ENCODE measurements at regions not wholly inside any gene's neighbourhood (a gene's known extent, or its start where the extent isn't known, plus 50 kb on each side); places are given as distances from the start of the nearest gene placed in this dataset.

- no peak for TF ChIP-seq RCOR1 (IDR thresholded peaks at IDR 0.05; ENCODE audit: insufficient replicate concordance, low read length)
Observed at GRCh38 chr3:168425936-168426595, 330.3 kb upstream of the GOLIM4 start (continued).

DNA sequence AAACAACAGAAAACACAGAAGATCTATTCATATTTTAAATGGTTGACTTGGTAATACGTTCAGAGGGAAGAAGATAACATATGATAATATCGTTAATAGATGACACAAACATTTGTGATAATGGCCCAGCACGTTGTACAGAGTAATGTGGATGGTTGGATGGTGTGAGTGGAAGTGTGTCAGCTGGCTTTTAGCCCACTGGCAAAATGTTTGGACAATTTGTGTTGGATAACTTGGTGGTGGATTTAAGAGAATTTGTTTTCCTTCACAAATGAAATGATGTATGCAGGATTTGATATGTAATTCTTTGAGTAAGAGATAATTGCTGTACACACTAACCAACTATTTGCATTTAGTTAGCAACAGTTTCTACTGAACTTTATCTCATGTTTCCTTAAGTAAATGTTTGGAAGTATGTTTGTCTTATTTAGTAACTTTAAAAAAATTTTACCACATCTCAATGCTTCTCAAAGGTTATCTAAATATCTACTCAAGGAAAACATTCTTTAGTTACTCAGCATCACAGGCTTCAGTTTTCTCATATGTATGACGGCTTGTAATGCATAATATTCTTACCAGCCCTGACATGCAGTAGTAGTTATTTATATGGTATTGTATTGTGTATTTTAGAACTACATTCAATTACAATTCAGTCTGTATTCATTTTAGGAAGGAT lies 328.5 kb upstream of the GOLIM4 start:
- H3K27me3 ChIP-seq (ENCODE audit: control insufficient read depth, insufficient read depth, low read length) = peaks cover 2% of the 10 kb centered on the region
- H3K18ac ChIP-seq (ENCODE audit: low read depth, low read length) = no peak overlapping the region
- H4K8ac ChIP-seq (ENCODE audit: low read depth in 2 of 2, low read length in 2 of 2) = 0 out of 4 replicates have a peak overlapping the region, but pooled peaks of 1 of the 2 experiments have one; percentile 8
- peak overlapping the region; percentile 21 for H2BK5ac ChIP-seq (ENCODE audit: low read depth, low read length, poor library complexity, severe bottlenecking)
- H4K91ac ChIP-seq (ENCODE audit: insufficient read depth, low read depth, low read length) = no peak overlapping the region
- intact Hi-C loops (cut with micrococcal nuclease) = loop anchor here (2.0 to 5.0 kb wide), 2 partner anchors 82 to 173 kb away; no protein-coding TSS in a partner anchor
- WGBS, 2 experiments (ENCODE audit: extremely low coverage in 2 of 2, insufficient read length in 1 of 2) = no CpG with 5 or more reads among the region's 4 CpGs
- no TSS peak for BruUV-seq (replicated peaks)
- no peak overlapping the region; the same call in 1 of the 2 replicates for H2BK20ac ChIP-seq (ENCODE audit: low read depth, low read length)
- peak overlapping the region; percentile 67; the same call in 1 of the 2 replicates for H3K4me2 ChIP-seq (ENCODE audit: low read depth, low read length)
- no peak overlapping the region for H3K23ac ChIP-seq (ENCODE audit: low read depth, low read length)
- no peaks in the 10 kb centered on the region for H4K20me1 ChIP-seq (ENCODE audit: insufficient read depth, low read length)
- ChIA-PET CTCF (no interaction called here), POLR2A (ENCODE audit: unreplicated experiment) (no interaction called here)
- H3K27ac ChIP-seq (ENCODE audit: insufficient read depth, low read length) = peak overlapping the region; percentile 68; the same call in 1 of the 2 replicates
- no peak overlapping the region for H2AK5ac ChIP-seq (ENCODE audit: low read depth, low read length)
- H3K4me3 ChIP-seq (ENCODE audit: insufficient read depth, low read depth, low read length) = no peak overlapping the region
- dilution Hi-C loops (cut with HindIII; ENCODE audit: low sequenced_read_pairs, unreplicated experiment) = no loop called here
- no peak overlapping the region for H2BK15ac ChIP-seq (ENCODE audit: low read depth, low read length)
- no peak overlapping the region for H3K9ac ChIP-seq (ENCODE audit: low read depth, low read length)
- no peak overlapping the region for H3K14ac ChIP-seq (replicated peaks; ENCODE audit: low read depth, low read length)
- no peak overlapping the region for H2AK9ac ChIP-seq (replicated peaks; ENCODE audit: low read depth, low read length, poor library complexity)
- H3K36me3 ChIP-seq (ENCODE audit: control insufficient read depth, insufficient read depth, low read length) = no peaks in the 10 kb centered on the region
- H3K9me3 ChIP-seq (ENCODE audit: control insufficient read depth, insufficient read depth, low read length) = peaks cover 2% of the 10 kb centered on the region; the same call in 1 of the 2 replicates
- H2AFZ ChIP-seq (replicated peaks; ENCODE audit: low read length, poor library complexity) = no peak overlapping the region
- DNase-seq (peak; percentile 83), ATAC-seq (ENCODE audit: low read depth) (peak; percentile 92)
- H3K9me1 ChIP-seq (ENCODE audit: insufficient read depth, low read length) = 0 out of 2 replicates have a peak, but pooled peaks cover 2% of the 10 kb centered on the region
- H3K79me1 ChIP-seq (ENCODE audit: low read depth in 1 of 2, low read length in 2 of 2) = no peaks in the 10 kb centered on the region
- no peak overlapping the region for H2BK120ac ChIP-seq (ENCODE audit: low read depth, low read length)
- H4K5ac ChIP-seq (ENCODE audit: low read depth, low read length) = no peak overlapping the region; the same call in 1 of the 2 replicates
- in situ Hi-C loops (cut with MboI; ENCODE audit: low sequenced_read_pairs) = no loop called here
- H3K4ac ChIP-seq (ENCODE audit: low read depth, low read length) = no peak overlapping the region
- no peak overlapping the region for H3K56ac ChIP-seq (ENCODE audit: extremely low read depth, insufficient read depth, low read length)
- H3K4me1 ChIP-seq (ENCODE audit: control insufficient read depth, insufficient read depth, low read length) = peaks cover 8% of the 10 kb centered on the region
- TF ChIP-seq MAZ (IDR thresholded peaks at IDR 0.05; ENCODE audit: borderline replicate concordance, low read depth, low read length) = no peak
- no peak for TF ChIP-seq RFX5 (IDR thresholded peaks at IDR 0.05; ENCODE audit: low read depth, low read length)
- no peak for TF ChIP-seq MXI1 (IDR thresholded peaks at IDR 0.05; ENCODE audit: borderline replicate concordance, low read depth, low read length)
- no peak for TF ChIP-seq CTCF (conservative IDR thresholded peaks at IDR 0.05; ENCODE audit: low read depth, low read length)
- TF ChIP-seq CEBPB (IDR thresholded peaks at IDR 0.05; ENCODE audit: low read depth, low read length) = no peak
- no peak for TF ChIP-seq USF2 (IDR thresholded peaks at IDR 0.05; ENCODE audit: low read depth, low read length)
- TF ChIP-seq CHD1 (IDR thresholded peaks at IDR 0.05; ENCODE audit: low read depth, low read length) = no peak
- no peak for TF ChIP-seq FOS (IDR thresholded peaks at IDR 0.05; ENCODE audit: low read depth, low read length)
- TF ChIP-seq BHLHE40 (IDR thresholded peaks at IDR 0.05; ENCODE audit: low read depth, low read length) = no peak
- no peak for TF ChIP-seq MAFK (IDR thresholded peaks at IDR 0.05; ENCODE audit: low read depth, low read length)
- no peak for TF ChIP-seq POLR2A (IDR thresholded peaks at IDR 0.05; ENCODE audit: low read depth, low read length)
- TF ChIP-seq RAD21 (IDR thresholded peaks at IDR 0.05; ENCODE audit: low read length) = no peak
- no peak for TF ChIP-seq RCOR1 (IDR thresholded peaks at IDR 0.05; ENCODE audit: insufficient replicate concordance, low read length)
- no peak for TF ChIP-seq NFE2L2 (IDR thresholded peaks at IDR 0.05; ENCODE audit: low read depth, low read length)
